Endothelial cell of umbilical vein (primary cell): ENCODE measurements at regions not wholly inside any gene's neighbourhood (a gene's known extent, or its start where the extent isn't known, plus 50 kb on each side); places are given as distances from the start of the nearest gene placed in this dataset.

Experiments
- BruUV-seq: library from RNA; stranded (reverse); fragments of 400-500 nt; replicated peaks from 2 replicates; lab custom pipeline; 2021; lab: Mats Ljungman, UMichigan
- CTCF ChIA-PET: fragments of 300-600, 350-600 bp; sonication (Branson Sonifier 250); formaldehyde crosslinking; loops from one replicate; lab custom pipeline; 2021; ENCODE audit warnings: antibody characterized with exemption, inconsistent platforms; lab: Charles Lee
- POLR2A ChIA-PET: fragments of 300-600, 350-600 bp; sonication (Branson Sonifier 250); formaldehyde crosslinking; loops from one replicate; lab custom pipeline; 2021; ENCODE audit warnings: antibody characterized with exemption, inconsistent platforms; lab: Charles Lee
- DNase-seq: peaks from one replicate; pipeline ENCODE4 v3.0.0-alpha.2; 2011; ENCODE audit warnings: low read depth, low spot score
- FAIRE-seq: peaks from 2 replicates; lab custom pipeline; 2011; peaks lifted over from hg19 to GRCh38; lab: Jason Lieb, UNC
- H2AFZ ChIP-seq: 2 replicates; pipeline ENCODE4 v1.6.0; 2012; ENCODE audit warnings: low read depth, low read length, control low read depth, inconsistent platforms
- H3K27ac ChIP-seq: 2 replicates; pipeline ENCODE4 v1.5.1; 2011; ENCODE audit warnings: low read depth, mild to moderate bottlenecking, control low read depth, low read length, moderate library complexity; ENCODE audit not compliant: insufficient read depth
- H3K27me3 ChIP-seq, 2 experiments: 2 replicates each; pipeline versions ENCODE4 v1.6.0 to v1.6.1; 2011; ENCODE audit warnings: low read length in 2 of 2, mixed read lengths in 1 of 2; ENCODE audit not compliant: control insufficient read depth in 2 of 2, insufficient read depth in 2 of 2
- H3K36me3 ChIP-seq, 2 experiments: 2 replicates in 1 of 2; 3 replicates in 1 of 2; pipeline ENCODE4 v1.5.1; 2011; ENCODE audit warnings: low read length in 2 of 2, mild to moderate bottlenecking in 1 of 2, moderate library complexity in 1 of 2; ENCODE audit not compliant: control insufficient read depth in 2 of 2, insufficient read depth in 2 of 2; ENCODE audit errors: extremely low read depth in 1 of 2
- H3K4me1 ChIP-seq: 3 replicates; pipeline ENCODE4 v1.5.1; 2011; ENCODE audit warnings: mild to moderate bottlenecking, low read length; ENCODE audit not compliant: control insufficient read depth, insufficient read depth; ENCODE audit errors: extremely low read depth
- H3K4me2 ChIP-seq: 2 replicates; pipeline ENCODE4 v1.6.1; 2011; ENCODE audit warnings: low read length, control low read depth, mixed read lengths; ENCODE audit not compliant: insufficient read depth
- H3K4me3 ChIP-seq, 3 experiments: fragments of 200-600 bp in 1 of 3; sonication (generic), shearing (Covaris generic) in 1 of 3; replicated peaks in 1 of 3; 2 replicates each; pipeline ENCODE4 v1.5.1; 2011 to 2016; ENCODE audit warnings: control low read depth in 3 of 3, low read length in 3 of 3, mild to moderate bottlenecking in 2 of 3, inconsistent platforms in 1 of 3, low read depth in 1 of 3, moderate library complexity in 1 of 3; ENCODE audit not compliant: insufficient read depth in 1 of 3
- H3K79me2 ChIP-seq: 2 replicates; pipeline ENCODE4 v1.6.0; 2012; ENCODE audit warnings: low read length, inconsistent platforms; ENCODE audit not compliant: control insufficient read depth, insufficient read depth
- H3K9ac ChIP-seq: replicated peaks from 2 replicates; pipeline ENCODE3; 2011; ENCODE audit warnings: low read length, control low read depth; ENCODE audit not compliant: insufficient read depth; ENCODE audit errors: extremely low read depth
- H3K9me1 ChIP-seq: replicated peaks from 3 replicates; pipeline ENCODE4 v1.6.0; 2011; ENCODE audit warnings: mild to moderate bottlenecking, low read length; ENCODE audit not compliant: control insufficient read depth, insufficient read depth; ENCODE audit errors: extremely low read depth
- H3K9me3 ChIP-seq: replicated peaks from 2 replicates; pipeline ENCODE4 v1.5.1; 2012; ENCODE audit warnings: low read length, inconsistent platforms; ENCODE audit not compliant: control insufficient read depth, insufficient read depth
- H4K20me1 ChIP-seq: replicated peaks from 2 replicates; pipeline ENCODE3; 2011; ENCODE audit warnings: mild to moderate bottlenecking, low read length; ENCODE audit not compliant: control insufficient read depth, insufficient read depth; ENCODE audit errors: extremely low read depth
- CTCF ChIP-seq, 2 donors: IDR thresholded peaks; 1 replicate in 1 of 2; 2 replicates in 1 of 2; pipeline ENCODE4 v1.5.1; 2011; ENCODE audit warnings: low read length in 2 of 2, mild to moderate bottlenecking in 2 of 2, moderate library complexity in 2 of 2, control low read depth in 1 of 2, inconsistent platforms in 1 of 2, low read depth in 1 of 2; ENCODE audit not compliant: insufficient read depth in 1 of 2; ENCODE audit errors: extremely low read depth in 1 of 2
- EZH2 ChIP-seq: IDR thresholded peaks from 2 replicates; pipeline ENCODE4 v1.6.1; 2012; ENCODE audit warnings: borderline replicate concordance, low read depth, mild to moderate bottlenecking, moderate library complexity, low read length, inconsistent platforms; ENCODE audit not compliant: severe bottlenecking
- FOS ChIP-seq: IDR thresholded peaks from 2 replicates; pipeline ENCODE4 v1.6.1; 2011; ENCODE audit warnings: mild to moderate bottlenecking, low read length, moderate library complexity, borderline replicate concordance; ENCODE audit not compliant: insufficient read depth
- GATA2 ChIP-seq: IDR thresholded peaks from 2 replicates; pipeline ENCODE4 v1.7.0; 2011; ENCODE audit warnings: low read depth, mild to moderate bottlenecking, moderate library complexity, mixed read lengths, low read length; ENCODE audit not compliant: insufficient read length, insufficient read depth
- JUN ChIP-seq: IDR thresholded peaks from 2 replicates; pipeline ENCODE4 v1.6.1; 2011; ENCODE audit warnings: borderline replicate concordance, low read depth; ENCODE audit not compliant: insufficient read length, insufficient read depth
- MAX ChIP-seq: IDR thresholded peaks from 2 replicates; pipeline ENCODE4 v1.6.1; 2011; ENCODE audit not compliant: insufficient read depth, insufficient read length
- MYC ChIP-seq: IDR thresholded peaks from one replicate; pipeline ENCODE4 v1.6.1; 2011; ENCODE audit warnings: mild to moderate bottlenecking, low read depth, low read length
- POLR2A ChIP-seq: IDR thresholded peaks from 2 replicates; pipeline ENCODE4 v1.6.1; 2012; ENCODE audit warnings: low read depth, mild to moderate bottlenecking, control low read depth, low read length
- POLR2AphosphoS5 ChIP-seq: IDR thresholded peaks from 2 replicates; pipeline ENCODE4 v1.6.1; 2012; ENCODE audit warnings: low read depth, mild to moderate bottlenecking, control low read depth, low read length, moderate library complexity; ENCODE audit not compliant: insufficient read depth
- dilution Hi-C: fragments of 300-500 bp; cut with MboI; formaldehyde crosslinking; loops from one replicate; pipeline ENCODE4 v1.15.0; 2019; ENCODE audit warnings: low sequenced_read_pairs; ENCODE audit not compliant: extremely low pct_ligation_motif_present
- intact Hi-C: fragments of 100-400 bp; cut with micrococcal nuclease; formaldehyde crosslinking; loops from one replicate; pipeline ENCODE4 v1.10.0; 2022

- intact Hi-C loops: no loop called here
- Histone ChIP-seq H3K79me2 (no peaks in the 10 kb centered on the region), H3K9ac (no peak overlapping the region), H3K4me3 (no peak overlapping the region), H3K4me1 (peaks cover 6% of the 10 kb centered on the region), H3K9me1 (no peaks in the 10 kb centered on the region), H2AFZ (no peak overlapping the region), H3K4me2 (no peak overlapping the region), H4K20me1 (no peaks in the 10 kb centered on the region), H3K36me3 (no peaks in the 10 kb centered on the region), H3K9me3 (no peaks in the 10 kb centered on the region), H3K27me3 (no peaks in the 10 kb centered on the region), H3K27ac (no peak overlapping the region)
- BruUV-seq: no TSS peak
- FAIRE-seq (no peak), DNase-seq (no peak)
- ChIA-PET POLR2A (no interaction called here), CTCF (interaction anchor here (1.1 kb wide), 1 partner anchor 16 kb away, joined by 3 read pairs; no protein-coding TSS in a partner anchor)
- no peak for TF ChIP-seq FOS
- TF ChIP-seq GATA2: no peak
- no peak for TF ChIP-seq POLR2A
- no peak for TF ChIP-seq CTCF (IDR thresholded peaks at IDR 0.05; ENCODE audit: extremely low read depth in 1 of 2, insufficient read depth in 1 of 2, low read depth in 1 of 2, low read length in 2 of 2)
- TF ChIP-seq EZH2: no peak
- no peak for TF ChIP-seq POLR2AphosphoS5
- TF ChIP-seq JUN: no peak
- no peak for TF ChIP-seq MAX
- no peak for TF ChIP-seq MYC
- dilution Hi-C loops: no loop called here
These were observed 119.7 kb downstream of the LYPLAL1 start for GRCh38 chr1:219293410-219293809.
